ENCODE measurements at regions not wholly inside any gene's neighbourhood (a gene's known extent, or its start where the extent isn't known, plus 50 kb on each side); places are given as distances from the start of the nearest gene placed in this dataset.

GRCh38 chr2:57740891-57741290 lies 305.7 kb upstream of the VRK2 start:
- H3K27ac ChIP-seq (ENCODE audit: low read length) = no peak overlapping the region
- no peaks in the 10 kb centered on the region for H3F3A ChIP-seq (ENCODE audit: insufficient read depth, low read length)
- H3K4me2 ChIP-seq (ENCODE audit: low read depth, low read length) = no peak overlapping the region
- no peaks in the 10 kb centered on the region for H3K79me2 ChIP-seq (ENCODE audit: low read length)
- TF ChIP-seq EZH2phosphoT487 (IDR thresholded peaks at IDR 0.05; ENCODE audit: low read length) = no peak
- no peak for TF ChIP-seq CTCF (IDR thresholded peaks at IDR 0.05; ENCODE audit: low read length)
- TF ChIP-seq EZH2 (optimal IDR thresholded peaks at IDR 0.05; ENCODE audit: low read depth, low read length) = no peak
- no peaks in the 10 kb centered on the region for H3K9me2 ChIP-seq (replicated peaks; ENCODE audit: insufficient read depth, low read length)
- no peaks in the 10 kb centered on the region for H3K27me3 ChIP-seq (replicated peaks; ENCODE audit: insufficient read depth, low read length)
- DNase-seq = no peak
- H3K9ac ChIP-seq (ENCODE audit: low read length) = no peak overlapping the region
- no peaks in the 10 kb centered on the region for H3K36me3 ChIP-seq (replicated peaks; ENCODE audit: insufficient read depth, low read length)
- H4K20me1 ChIP-seq (ENCODE audit: insufficient read depth, low read length) = no peaks in the 10 kb centered on the region
- no peak overlapping the region for H2AFZ ChIP-seq (ENCODE audit: low read length)
- H3K4me3 ChIP-seq (ENCODE audit: low read length) = no peak overlapping the region
- no peaks in the 10 kb centered on the region for H3K4me1 ChIP-seq (ENCODE audit: low read length)
- no peaks in the 10 kb centered on the region for H3K9me3 ChIP-seq (replicated peaks; ENCODE audit: insufficient read depth, low read length)

GRCh38 chr2:57753636-57754035 lies 293.0 kb upstream of the VRK2 start:
- Histone ChIP-seq H3K4me2 (ENCODE audit: low read depth, low read length) (no peak overlapping the region), H3K27me3 (replicated peaks; ENCODE audit: insufficient read depth, low read length) (no peaks in the 10 kb centered on the region), H3F3A (ENCODE audit: insufficient read depth, low read length) (no peaks in the 10 kb centered on the region), H3K9me2 (replicated peaks; ENCODE audit: insufficient read depth, low read length) (no peaks in the 10 kb centered on the region), H3K36me3 (replicated peaks; ENCODE audit: insufficient read depth, low read length) (no peaks in the 10 kb centered on the region), H4K20me1 (ENCODE audit: insufficient read depth, low read length) (no peaks in the 10 kb centered on the region), H3K4me1 (ENCODE audit: low read length) (no peaks in the 10 kb centered on the region), H3K79me2 (ENCODE audit: low read length) (no peaks in the 10 kb centered on the region), H3K9ac (ENCODE audit: low read length) (no peak overlapping the region), H3K27ac (ENCODE audit: low read length) (no peak overlapping the region), H3K4me3 (ENCODE audit: low read length) (no peak overlapping the region), H2AFZ (ENCODE audit: low read length) (no peak overlapping the region), H3K9me3 (replicated peaks; ENCODE audit: insufficient read depth, low read length) (no peaks in the 10 kb centered on the region)
- TF ChIP-seq EZH2 (optimal IDR thresholded peaks at IDR 0.05; ENCODE audit: low read depth, low read length) (no peak), EZH2phosphoT487 (IDR thresholded peaks at IDR 0.05; ENCODE audit: low read length) (no peak), CTCF (IDR thresholded peaks at IDR 0.05; ENCODE audit: low read length) (no peak)
- DNase-seq = no peak

- Histone ChIP-seq H3K4me1 (ENCODE audit: low read length) (no peaks in the 10 kb centered on the region), H3K4me2 (ENCODE audit: low read depth, low read length) (no peak overlapping the region), H3K36me3 (replicated peaks; ENCODE audit: insufficient read depth, low read length) (no peaks in the 10 kb centered on the region), H3F3A (ENCODE audit: insufficient read depth, low read length) (no peaks in the 10 kb centered on the region), H3K79me2 (ENCODE audit: low read length) (no peaks in the 10 kb centered on the region), H3K27ac (ENCODE audit: low read length) (no peak overlapping the region), H3K9me2 (replicated peaks; ENCODE audit: insufficient read depth, low read length) (no peaks in the 10 kb centered on the region), H3K9me3 (replicated peaks; ENCODE audit: insufficient read depth, low read length) (no peaks in the 10 kb centered on the region), H3K9ac (ENCODE audit: low read length) (no peak overlapping the region), H3K27me3 (replicated peaks; ENCODE audit: insufficient read depth, low read length) (no peaks in the 10 kb centered on the region), H3K4me3 (ENCODE audit: low read length) (no peak overlapping the region), H4K20me1 (ENCODE audit: insufficient read depth, low read length) (no peaks in the 10 kb centered on the region), H2AFZ (ENCODE audit: low read length) (no peak overlapping the region)
- TF ChIP-seq EZH2 (optimal IDR thresholded peaks at IDR 0.05; ENCODE audit: low read depth, low read length) (no peak), EZH2phosphoT487 (IDR thresholded peaks at IDR 0.05; ENCODE audit: low read length) (no peak), CTCF (IDR thresholded peaks at IDR 0.05; ENCODE audit: low read length) (no peak)
- DNase-seq = no peak
These were observed 287.9 kb upstream of the VRK2 start for GRCh38 chr2:57758686-57759085.
